PC-9 (cell line): ENCODE measurements at regions not wholly inside any gene's neighbourhood (a gene's known extent, or its start where the extent isn't known, plus 50 kb on each side); places are given as distances from the start of the nearest gene placed in this dataset.

Source experiments
- BruUV-seq: library from RNA; stranded (reverse); fragments of 400-500 nt; replicated peaks from 2 replicates; lab custom pipeline; 2021; lab: Mats Ljungman, UMichigan
- CTCF ChIA-PET: fragments of 300-600 bp; sonication (Branson Sonifier 250); formaldehyde crosslinking; loops from one replicate; lab custom pipeline; 2022; ENCODE audit warnings: antibody characterized with exemption; lab: Charles Lee
- POLR2A ChIA-PET: fragments of 300-600 bp; sonication (Branson Sonifier 250); formaldehyde crosslinking; loops from one replicate; lab custom pipeline; 2022; ENCODE audit warnings: antibody characterized with exemption; ENCODE audit not compliant: unreplicated experiment; lab: Charles Lee
- DNase-seq, 2 experiments: peaks; one replicate each; pipeline versions ENCODE4 v3.0.0 to v3.0.0-alpha.2; 2015 to 2022; ENCODE audit warnings: mixed read lengths in 1 of 2
- H2AFZ ChIP-seq: fragments of 200-600 bp; sonication (generic); 2 replicates; pipeline ENCODE4 v1.8.1; 2017; ENCODE audit warnings: antibody characterized with exemption
- H3F3A ChIP-seq: fragments of 200-600 bp; sonication (generic); 2 replicates; pipeline ENCODE4 v1.8.1; 2017; ENCODE audit warnings: antibody characterized with exemption, mild to moderate bottlenecking, low read depth; ENCODE audit not compliant: insufficient read depth
- H3K27ac ChIP-seq: fragments of 200-600 bp; sonication (generic); 2 replicates; pipeline ENCODE4 v1.6.1; 2016; ENCODE audit warnings: mixed run types
- H3K27me3 ChIP-seq: fragments of 200-600 bp; sonication (generic); 2 replicates; pipeline ENCODE4 v1.6.1; 2016; ENCODE audit warnings: low read depth, mixed run types; ENCODE audit not compliant: insufficient read depth
- H3K36me3 ChIP-seq: fragments of 200-600 bp; sonication (generic); 2 replicates; pipeline ENCODE4 v1.6.1; 2016; ENCODE audit warnings: low read depth, mixed run types
- H3K4me1 ChIP-seq: fragments of 200-600 bp; sonication (generic); replicated peaks from 2 replicates; pipeline ENCODE4 v1.6.1; 2016; ENCODE audit warnings: mixed run types; ENCODE audit not compliant: insufficient read depth
- H3K4me2 ChIP-seq: fragments of 200-600 bp; sonication (generic); 2 replicates; pipeline ENCODE4 v1.6.1; 2017; ENCODE audit warnings: mixed run types
- H3K4me3 ChIP-seq: fragments of 200-600 bp; sonication (generic); 2 replicates; pipeline ENCODE4 v1.6.1; 2016; ENCODE audit warnings: mixed run types
- H3K79me2 ChIP-seq: fragments of 200-600 bp; sonication (generic); 2 replicates; pipeline ENCODE4 v1.6.1; 2017; ENCODE audit warnings: low read depth, mixed run types
- H3K9me2 ChIP-seq: fragments of 200-600 bp; sonication (generic); 2 replicates; pipeline ENCODE4 v1.8.1; 2017; ENCODE audit warnings: mild to moderate bottlenecking; ENCODE audit not compliant: insufficient read depth
- H3K9me3 ChIP-seq: fragments of 200-600 bp; sonication (generic); 2 replicates; pipeline ENCODE4 v1.8.1; 2016; ENCODE audit warnings: low read depth; ENCODE audit not compliant: insufficient read depth
- H4K20me1 ChIP-seq: fragments of 200-600 bp; sonication (generic); 2 replicates; pipeline ENCODE4 v1.8.1; 2017; ENCODE audit not compliant: insufficient read depth
- CTCF ChIP-seq: fragments of 200-600 bp; sonication (generic); conservative IDR thresholded peaks from 2 replicates; pipeline ENCODE4 v1.6.1; 2017; ENCODE audit warnings: mixed run types, antibody characterized with exemption, mild to moderate bottlenecking, moderate library complexity
- EZH2 ChIP-seq: fragments of 200-600 bp; sonication (generic); IDR thresholded peaks from 2 replicates; pipeline ENCODE4 v1.8.0; 2017; ENCODE audit warnings: antibody characterized with exemption, low read depth
- intact Hi-C: fragments of 100-400 bp; cut with micrococcal nuclease; formaldehyde crosslinking; loops from one replicate; pipeline ENCODE4 v1.10.0; 2022; ENCODE audit not compliant: unreplicated experiment

- intact Hi-C loops = no loop called here
- TF ChIP-seq EZH2 (no peak), CTCF (no peak)
- no peaks in the 10 kb centered on the region for H3F3A ChIP-seq
- no peak overlapping the region for H2AFZ ChIP-seq
- ChIA-PET CTCF (no interaction called here), POLR2A (no interaction called here)
- no peaks in the 10 kb centered on the region for H3K9me2 ChIP-seq
- no peaks in the 10 kb centered on the region for H3K9me3 ChIP-seq
- no TSS peak for BruUV-seq
- H3K27ac ChIP-seq = no peak overlapping the region
- no peaks in the 10 kb centered on the region for H3K27me3 ChIP-seq
- H3K36me3 ChIP-seq = no peaks in the 10 kb centered on the region
- H3K4me3 ChIP-seq = no peak overlapping the region
- H3K4me2 ChIP-seq = no peak overlapping the region
- no peaks in the 10 kb centered on the region for H3K4me1 ChIP-seq
- H4K20me1 ChIP-seq = no peaks in the 10 kb centered on the region
- H3K79me2 ChIP-seq = no peaks in the 10 kb centered on the region
- DNase-seq = no peak
These were observed 1938.9 kb upstream of the TENM3 start for GRCh38 chr4:180304321-180304720.

- no peak overlapping the region for H2AFZ ChIP-seq
- ChIA-PET POLR2A (no interaction called here), CTCF (no interaction called here)
- no peaks in the 10 kb centered on the region for H3K4me1 ChIP-seq
- H3K9me3 ChIP-seq = no peaks in the 10 kb centered on the region
- no TSS peak for BruUV-seq
- no peaks in the 10 kb centered on the region for H4K20me1 ChIP-seq
- TF ChIP-seq EZH2 = no peak
- TF ChIP-seq CTCF = no peak
- no peaks in the 10 kb centered on the region for H3K9me2 ChIP-seq
- H3F3A ChIP-seq = no peaks in the 10 kb centered on the region
- DNase-seq = no peak
- no peaks in the 10 kb centered on the region for H3K36me3 ChIP-seq
- no peak overlapping the region for H3K27ac ChIP-seq
- no peaks in the 10 kb centered on the region for H3K79me2 ChIP-seq
- H3K4me2 ChIP-seq = no peak overlapping the region
- H3K4me3 ChIP-seq = no peak overlapping the region
- intact Hi-C loops = no loop called here
- H3K27me3 ChIP-seq = no peaks in the 10 kb centered on the region
These were observed 1932.6 kb upstream of the TENM3 start for GRCh38 chr4:180310616-180311015.

DNA sequence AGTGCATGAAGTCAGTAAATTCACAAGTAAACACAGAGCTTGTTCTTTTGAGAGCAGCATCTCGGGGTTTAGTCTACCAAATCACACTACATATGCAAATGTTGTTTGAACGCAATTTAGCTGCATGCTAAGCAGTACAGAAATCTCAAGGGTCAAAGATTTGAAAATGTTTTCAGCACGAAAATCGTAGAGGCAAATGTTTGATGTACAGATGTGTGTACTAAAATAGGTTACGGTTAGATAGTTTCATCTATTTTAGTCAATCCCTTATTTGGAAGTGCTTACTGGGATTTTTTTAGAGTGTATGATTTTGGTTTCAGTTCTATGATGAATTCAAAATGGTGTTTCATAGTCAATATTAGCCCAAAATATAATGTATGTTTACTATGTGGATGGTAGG lies 1928.2 kb upstream of the TENM3 start:
- Histone ChIP-seq H2AFZ (no peak overlapping the region), H3K9me3 (no peaks in the 10 kb centered on the region), H3K27ac (no peak overlapping the region), H3K27me3 (no peaks in the 10 kb centered on the region), H3K36me3 (no peaks in the 10 kb centered on the region), H3K4me3 (no peak overlapping the region), H3K9me2 (no peaks in the 10 kb centered on the region), H4K20me1 (no peaks in the 10 kb centered on the region), H3K4me1 (no peaks in the 10 kb centered on the region), H3F3A (no peaks in the 10 kb centered on the region), H3K4me2 (no peak overlapping the region), H3K79me2 (no peaks in the 10 kb centered on the region)
- BruUV-seq = no TSS peak
- ChIA-PET CTCF (no interaction called here), POLR2A (no interaction called here)
- TF ChIP-seq EZH2 (no peak), CTCF (no peak)
- no peak for DNase-seq
- intact Hi-C loops = no loop called here
